ENCODE measurements at regions not wholly inside any gene's neighbourhood (a gene's known extent, or its start where the extent isn't known, plus 50 kb on each side); places are given as distances from the start of the nearest gene placed in this dataset.

- no peak for TF ChIP-seq NFE2L2 (conservative IDR thresholded peaks at IDR 0.05; ENCODE audit: low read length)
- TF ChIP-seq ZFP36 (IDR thresholded peaks at IDR 0.05; ENCODE audit: borderline replicate concordance, partially characterized antibody) = no peak
Observed at GRCh38 chr4:10872833-10873517, 188.4 kb upstream of the CLNK start.

Measured in A549 (cell line).